ENCODE measurements at regions not wholly inside any gene's neighbourhood (a gene's known extent, or its start where the extent isn't known, plus 50 kb on each side); places are given as distances from the start of the nearest gene placed in this dataset.

GRCh38 chr14:42719391-42719790 is 1112.7 kb downstream of the LRFN5 start:
- no peak for DNase-seq (ENCODE audit: low spot score)
- H3K4me3 Mint-ChIP-seq (ENCODE audit: unreplicated experiment) = no peak overlapping the region
- no peak for TF ChIP-seq CTCF (IDR thresholded peaks at IDR 0.05)
- no peaks in the 10 kb centered on the region for H3K27me3 Mint-ChIP-seq (ENCODE audit: low read depth)
- no peak overlapping the region for H3K27ac Mint-ChIP-seq (ENCODE audit: unreplicated experiment)
- H3K36me3 Mint-ChIP-seq (ENCODE audit: low read depth) = peaks cover 2% of the 10 kb centered on the region
- peaks cover 10% of the 10 kb centered on the region for H3K4me1 Mint-ChIP-seq (ENCODE audit: low read depth)
- H3K9me3 Mint-ChIP-seq (ENCODE audit: low read depth) = peaks cover 7% of the 10 kb centered on the region

- Mint-ChIP-seq H3K4me1 (ENCODE audit: low read depth) (peaks cover 10% of the 10 kb centered on the region), H3K27me3 (ENCODE audit: low read depth) (no peaks in the 10 kb centered on the region), H3K36me3 (ENCODE audit: low read depth) (peaks cover 2% of the 10 kb centered on the region), H3K9me3 (ENCODE audit: low read depth) (peaks cover 7% of the 10 kb centered on the region), H3K4me3 (ENCODE audit: unreplicated experiment) (no peak overlapping the region), H3K27ac (ENCODE audit: unreplicated experiment) (no peak overlapping the region)
- TF ChIP-seq CTCF (IDR thresholded peaks at IDR 0.05) = no peak
- DNase-seq (ENCODE audit: low spot score) = no peak
Observed at GRCh38 chr14:42715316-42715715, 1108.6 kb downstream of the LRFN5 start.

GRCh38 chr14:42710071-42710470 is 1103.4 kb downstream of the LRFN5 start:
- H3K4me1 Mint-ChIP-seq (ENCODE audit: low read depth) = peaks cover 4% of the 10 kb centered on the region
- no peak overlapping the region for H3K4me3 Mint-ChIP-seq (ENCODE audit: unreplicated experiment)
- H3K9me3 Mint-ChIP-seq (ENCODE audit: low read depth) = peaks cover 4% of the 10 kb centered on the region
- H3K27me3 Mint-ChIP-seq (ENCODE audit: low read depth) = no peaks in the 10 kb centered on the region
- H3K27ac Mint-ChIP-seq (ENCODE audit: unreplicated experiment) = no peak overlapping the region
- no peak for TF ChIP-seq CTCF (IDR thresholded peaks at IDR 0.05)
- DNase-seq (ENCODE audit: low spot score) = no peak
- H3K36me3 Mint-ChIP-seq (ENCODE audit: low read depth) = peaks cover 2% of the 10 kb centered on the region

GRCh38 chr14:42703501-42703900 is 1096.8 kb downstream of the LRFN5 start:
- H3K36me3 Mint-ChIP-seq (ENCODE audit: low read depth) = no peaks in the 10 kb centered on the region
- H3K9me3 Mint-ChIP-seq (ENCODE audit: low read depth) = no peaks in the 10 kb centered on the region
- no peak for TF ChIP-seq CTCF (IDR thresholded peaks at IDR 0.05)
- H3K27me3 Mint-ChIP-seq (ENCODE audit: low read depth) = no peaks in the 10 kb centered on the region
- H3K4me1 Mint-ChIP-seq (ENCODE audit: low read depth) = no peaks in the 10 kb centered on the region
- no peak overlapping the region for H3K4me3 Mint-ChIP-seq (ENCODE audit: unreplicated experiment)
- DNase-seq (ENCODE audit: low spot score) = no peak
- H3K27ac Mint-ChIP-seq (ENCODE audit: unreplicated experiment) = no peak overlapping the region

GRCh38 chr14:42687421-42687820 is 1080.7 kb downstream of the LRFN5 start:
- Mint-ChIP-seq H3K36me3 (ENCODE audit: low read depth) (no peaks in the 10 kb centered on the region), H3K4me1 (ENCODE audit: low read depth) (no peaks in the 10 kb centered on the region), H3K27ac (ENCODE audit: unreplicated experiment) (no peak overlapping the region), H3K4me3 (ENCODE audit: unreplicated experiment) (no peak overlapping the region), H3K27me3 (ENCODE audit: low read depth) (peaks cover 3% of the 10 kb centered on the region), H3K9me3 (ENCODE audit: low read depth) (peaks cover 9% of the 10 kb centered on the region)
- no peak for DNase-seq (ENCODE audit: low spot score)
- TF ChIP-seq CTCF (IDR thresholded peaks at IDR 0.05) = no peak

Data from chondrocyte (in vitro differentiated cells).